Liver (tissue), 7 donors: ENCODE measurements at regions not wholly inside any gene's neighbourhood (a gene's known extent, or its start where the extent isn't known, plus 50 kb on each side); places are given as distances from the start of the nearest gene placed in this dataset.

Source experiments
- DNase-seq: peaks from one replicate; pipeline ENCODE4 v3.0.0-alpha.2; 2017; ENCODE audit warnings: low spot score
- H3K27ac ChIP-seq, 2 donors: one replicate each; pipeline ENCODE4 v1.7.0; 2013; ENCODE audit warnings: inconsistent platforms in 2 of 2, low read length in 2 of 2, control low read depth in 1 of 2, low read depth in 1 of 2, mild to moderate bottlenecking in 1 of 2
- H3K27me3 ChIP-seq, 4 donors: one replicate each; pipeline versions ENCODE4 v1.6.1 to v1.7.0; 2013; ENCODE audit warnings: low read length in 3 of 4, inconsistent platforms in 1 of 4, mild to moderate bottlenecking in 1 of 4, moderate library complexity in 1 of 4; ENCODE audit not compliant: control insufficient read depth in 4 of 4, insufficient read depth in 4 of 4
- H3K36me3 ChIP-seq, 4 donors: one replicate each; pipeline versions ENCODE4 v1.6.1 to v1.7.0; 2013; ENCODE audit warnings: low read length in 3 of 4, mild to moderate bottlenecking in 3 of 4, low read depth in 1 of 4, moderate library complexity in 1 of 4; ENCODE audit not compliant: control insufficient read depth in 4 of 4, insufficient read depth in 3 of 4
- H3K4me1 ChIP-seq, 4 donors: one replicate each; pipeline versions ENCODE4 v1.6.1 to v1.7.0; 2013; ENCODE audit warnings: low read length in 3 of 4, mild to moderate bottlenecking in 3 of 4, moderate library complexity in 1 of 4; ENCODE audit not compliant: control insufficient read depth in 4 of 4, insufficient read depth in 4 of 4
- H3K4me3 ChIP-seq, 3 donors: one replicate each; pipeline versions ENCODE4 v1.6.1 to v1.7.0; 2013; ENCODE audit warnings: low read length in 3 of 3, control low read depth in 1 of 3, low read depth in 1 of 3, mild to moderate bottlenecking in 1 of 3
- H3K9ac ChIP-seq, 2 donors: one replicate each; pipeline ENCODE4 v1.7.0; 2013; ENCODE audit warnings: low read length in 2 of 2, mild to moderate bottlenecking in 2 of 2, moderate library complexity in 2 of 2, control low read depth in 1 of 2, low read depth in 1 of 2
- H3K9me3 ChIP-seq, 4 donors: one replicate each; pipeline versions ENCODE4 v1.6.1 to v1.7.0; 2013; ENCODE audit warnings: low read length in 3 of 4; ENCODE audit not compliant: control insufficient read depth in 4 of 4
- ATF3 ChIP-seq: IDR thresholded peaks from 2 replicates; pipeline ENCODE4 v1.6.1; 2016; ENCODE audit warnings: antibody characterized with exemption
- EGR1 ChIP-seq, 2 donors: IDR thresholded peaks; 2 replicates each; pipeline ENCODE4 v1.6.1; 2016 to 2018; ENCODE audit warnings: antibody characterized with exemption in 2 of 2, low read depth in 2 of 2
- FOXA1 ChIP-seq: IDR thresholded peaks from 2 replicates; pipeline ENCODE4 v1.6.1; 2016; ENCODE audit warnings: antibody characterized with exemption
- FOXA2 ChIP-seq: IDR thresholded peaks from 2 replicates; pipeline ENCODE4 v1.6.1; 2016; ENCODE audit warnings: antibody characterized with exemption
- GABPA ChIP-seq, 2 donors: IDR thresholded peaks in 1 of 2; conservative IDR thresholded peaks in 1 of 2; 2 replicates each; pipeline ENCODE4 v1.6.1; 2016; ENCODE audit warnings: antibody characterized with exemption in 2 of 2, mild to moderate bottlenecking in 1 of 2, moderate library complexity in 1 of 2
- HNF4A ChIP-seq, 2 donors: conservative IDR thresholded peaks; 2 replicates each; pipeline ENCODE4 v1.6.1; 2016; ENCODE audit warnings: antibody characterized with exemption in 2 of 2, mild to moderate bottlenecking in 2 of 2
- HNF4G ChIP-seq: IDR thresholded peaks from 2 replicates; pipeline ENCODE4 v1.6.1; 2016; ENCODE audit warnings: antibody characterized with exemption
- JUND ChIP-seq, 2 donors: IDR thresholded peaks; 2 replicates each; pipeline ENCODE4 v1.6.1; 2016; ENCODE audit warnings: antibody characterized with exemption in 2 of 2
- MAX ChIP-seq: IDR thresholded peaks from 2 replicates; pipeline ENCODE4 v1.6.1; 2016; ENCODE audit warnings: antibody characterized with exemption
- NR2F2 ChIP-seq: IDR thresholded peaks from 2 replicates; pipeline ENCODE4 v1.6.1; 2016; ENCODE audit warnings: antibody characterized with exemption
- RAD21 ChIP-seq, 2 donors: IDR thresholded peaks; 2 replicates each; pipeline ENCODE4 v1.6.1; 2016; ENCODE audit warnings: antibody characterized with exemption in 2 of 2, mild to moderate bottlenecking in 2 of 2
- REST ChIP-seq: IDR thresholded peaks from 2 replicates; pipeline ENCODE4 v1.6.1; 2016; ENCODE audit warnings: antibody characterized with exemption, mild to moderate bottlenecking
- SP1 ChIP-seq: IDR thresholded peaks from 2 replicates; pipeline ENCODE4 v1.6.1; 2018; ENCODE audit warnings: antibody characterized with exemption, mild to moderate bottlenecking
- TAF1 ChIP-seq: conservative IDR thresholded peaks from 2 replicates; pipeline ENCODE4 v1.6.1; 2016; ENCODE audit warnings: antibody characterized with exemption, mild to moderate bottlenecking
- ZBTB33 ChIP-seq: IDR thresholded peaks from 2 replicates; pipeline ENCODE4 v1.6.1; 2016; ENCODE audit warnings: antibody characterized with exemption
- WGBS: extraction: QIAGEN DNeasy Blood & Tissue Kit; methylation state at CpG from one replicate; pipeline ENCODE4 v1.1.7; 2013; 5-methylcytosine and 5-hydroxymethylcytosine counted together
- donor health status: healthy.
- donor health status: healthy.
- donor health status: healthy.
- donor health status: healthy.

- TF ChIP-seq REST (no peak), GABPA (IDR thresholded peaks at IDR 0.05 in 1 of 2, conservative IDR thresholded peaks at IDR 0.05 in 1 of 2) (no peak), ZBTB33 (no peak), JUND (IDR thresholded peaks at IDR 0.05) (no peak), FOXA1 (no peak), HNF4G (no peak), RAD21 (IDR thresholded peaks at IDR 0.05) (no peak), NR2F2 (no peak), TAF1 (no peak)
Observed at GRCh38 chr11:121909596-121909995, 206.4 kb downstream of the BLID start (continued).

GRCh38 chr11:121907379-121907778 lies 208.6 kb downstream of the BLID start:
- TF ChIP-seq RAD21 (IDR thresholded peaks at IDR 0.05) (no peak), REST (no peak), TAF1 (no peak), MAX (no peak)
- H3K4me1 ChIP-seq: no peaks in the 10 kb centered on the region
- no peaks in the 10 kb centered on the region for H3K36me3 ChIP-seq
- H3K9me3 ChIP-seq: no peaks in the 10 kb centered on the region
- H3K9ac ChIP-seq: no peak overlapping the region
- no peak overlapping the region for H3K27ac ChIP-seq
- no peak for DNase-seq
- H3K4me3 ChIP-seq: no peak overlapping the region
- WGBS: 71% methylated on average over 2 of the region's 2 CpGs
- no peaks in the 10 kb centered on the region for H3K27me3 ChIP-seq

GRCh38 chr11:121904148-121904547 lies 211.9 kb downstream of the BLID start:
- Histone ChIP-seq H3K27me3 (peaks cover 0 to 3% (median 0%) of the 10 kb centered on the region in 4 donors), H3K27ac (no peak overlapping the region), H3K36me3 (no peaks in the 10 kb centered on the region), H3K4me3 (no peak overlapping the region), H3K4me1 (no peaks in the 10 kb centered on the region), H3K9ac (no peak overlapping the region), H3K9me3 (no peaks in the 10 kb centered on the region)
- no peak for DNase-seq
- WGBS: 83% methylated on average over 6 of the region's 6 CpGs
- TF ChIP-seq REST: no peak
- TF ChIP-seq FOXA2: no peak
- TF ChIP-seq ATF3: no peak
- no peak for TF ChIP-seq HNF4G
- TF ChIP-seq HNF4A (conservative IDR thresholded peaks at IDR 0.05): no peak
- no peak for TF ChIP-seq EGR1 (IDR thresholded peaks at IDR 0.05; ENCODE audit: low read depth in 2 of 2)
- TF ChIP-seq GABPA (IDR thresholded peaks at IDR 0.05 in 1 of 2, conservative IDR thresholded peaks at IDR 0.05 in 1 of 2): no peak
- TF ChIP-seq MAX: no peak
- no peak for TF ChIP-seq SP1
- TF ChIP-seq JUND (IDR thresholded peaks at IDR 0.05): no peak
